ENCODE measurements at regions not wholly inside any gene's neighbourhood (a gene's known extent, or its start where the extent isn't known, plus 50 kb on each side); places are given as distances from the start of the nearest gene placed in this dataset.

DNA sequence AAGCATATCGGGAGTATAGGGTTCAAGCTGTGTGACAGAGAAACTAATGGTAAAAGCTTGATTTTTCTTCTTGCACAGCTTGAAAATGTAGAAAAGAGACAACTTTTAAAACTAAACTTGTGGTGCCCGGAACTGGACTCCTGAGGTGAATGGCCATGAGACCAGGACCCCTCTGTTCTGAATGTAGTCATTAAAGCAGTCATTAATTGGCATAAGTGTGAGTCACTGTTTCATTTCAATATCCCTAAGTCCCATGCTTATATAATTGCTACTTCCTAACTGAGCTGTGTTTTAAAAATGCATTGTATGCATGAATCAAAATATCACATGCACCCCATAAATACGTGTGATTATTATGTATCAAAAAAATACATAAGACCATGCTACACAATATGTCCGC, 463.1 kb upstream of the DYNLRB2 start:
- TF ChIP-seq, protein P1, sequence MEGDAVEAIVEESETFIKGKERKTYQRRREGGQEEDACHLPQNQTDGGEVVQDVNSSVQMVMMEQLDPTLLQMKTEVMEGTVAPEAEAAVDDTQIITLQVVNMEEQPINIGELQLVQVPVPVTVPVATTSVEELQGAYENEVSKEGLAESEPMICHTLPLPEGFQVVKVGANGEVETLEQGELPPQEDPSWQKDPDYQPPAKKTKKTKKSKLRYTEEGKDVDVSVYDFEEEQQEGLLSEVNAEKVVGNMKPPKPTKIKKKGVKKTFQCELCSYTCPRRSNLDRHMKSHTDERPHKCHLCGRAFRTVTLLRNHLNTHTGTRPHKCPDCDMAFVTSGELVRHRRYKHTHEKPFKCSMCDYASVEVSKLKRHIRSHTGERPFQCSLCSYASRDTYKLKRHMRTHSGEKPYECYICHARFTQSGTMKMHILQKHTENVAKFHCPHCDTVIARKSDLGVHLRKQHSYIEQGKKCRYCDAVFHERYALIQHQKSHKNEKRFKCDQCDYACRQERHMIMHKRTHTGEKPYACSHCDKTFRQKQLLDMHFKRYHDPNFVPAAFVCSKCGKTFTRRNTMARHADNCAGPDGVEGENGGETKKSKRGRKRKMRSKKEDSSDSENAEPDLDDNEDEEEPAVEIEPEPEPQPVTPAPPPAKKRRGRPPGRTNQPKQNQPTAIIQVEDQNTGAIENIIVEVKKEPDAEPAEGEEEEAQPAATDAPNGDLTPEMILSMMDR (IDR thresholded peaks at IDR 0.05): no peak
- Mint-ChIP-seq H3K36me3 (ENCODE audit: low read depth) (no peaks in the 10 kb centered on the region), H3K9me3 (ENCODE audit: low read depth) (no peaks in the 10 kb centered on the region), H3K27ac (ENCODE audit: unreplicated experiment) (no peak overlapping the region), H3K27me3 (ENCODE audit: low read depth) (no peaks in the 10 kb centered on the region), H3K4me1 (ENCODE audit: low read depth) (peaks cover 3% of the 10 kb centered on the region), H3K4me3 (ENCODE audit: unreplicated experiment) (no peak overlapping the region)
- DNase-seq (ENCODE audit: low spot score): no peak

DNA sequence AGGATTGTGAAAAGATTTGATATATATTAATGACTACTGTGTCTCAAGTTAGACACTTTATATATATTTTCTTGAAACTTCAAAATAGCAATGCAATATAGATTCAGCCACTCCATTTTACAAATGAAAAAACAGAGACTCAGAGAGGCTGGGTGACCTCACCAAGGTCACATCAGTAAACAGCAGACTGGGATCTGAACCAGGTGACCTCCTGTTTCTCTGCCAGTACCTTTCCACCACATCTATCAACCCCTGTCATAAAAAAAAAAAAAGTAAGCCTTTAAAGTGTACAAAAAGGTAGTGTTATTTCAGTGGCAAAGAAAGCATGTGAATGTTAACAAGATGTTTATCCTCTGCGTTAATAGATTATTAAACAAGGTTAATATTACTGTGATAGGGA, 466.5 kb upstream of the DYNLRB2 start:
- H3K4me1 Mint-ChIP-seq (ENCODE audit: low read depth): no peaks in the 10 kb centered on the region
- TF ChIP-seq, protein P1 (IDR thresholded peaks at IDR 0.05): no peak
- H3K27me3 Mint-ChIP-seq (ENCODE audit: low read depth): no peaks in the 10 kb centered on the region
- H3K36me3 Mint-ChIP-seq (ENCODE audit: low read depth): peaks cover 3% of the 10 kb centered on the region
- no peak overlapping the region for H3K4me3 Mint-ChIP-seq (ENCODE audit: unreplicated experiment)
- DNase-seq (ENCODE audit: low spot score): no peak
- H3K27ac Mint-ChIP-seq (ENCODE audit: unreplicated experiment): no peak overlapping the region
- H3K9me3 Mint-ChIP-seq (ENCODE audit: low read depth): peaks cover 4% of the 10 kb centered on the region

DNA sequence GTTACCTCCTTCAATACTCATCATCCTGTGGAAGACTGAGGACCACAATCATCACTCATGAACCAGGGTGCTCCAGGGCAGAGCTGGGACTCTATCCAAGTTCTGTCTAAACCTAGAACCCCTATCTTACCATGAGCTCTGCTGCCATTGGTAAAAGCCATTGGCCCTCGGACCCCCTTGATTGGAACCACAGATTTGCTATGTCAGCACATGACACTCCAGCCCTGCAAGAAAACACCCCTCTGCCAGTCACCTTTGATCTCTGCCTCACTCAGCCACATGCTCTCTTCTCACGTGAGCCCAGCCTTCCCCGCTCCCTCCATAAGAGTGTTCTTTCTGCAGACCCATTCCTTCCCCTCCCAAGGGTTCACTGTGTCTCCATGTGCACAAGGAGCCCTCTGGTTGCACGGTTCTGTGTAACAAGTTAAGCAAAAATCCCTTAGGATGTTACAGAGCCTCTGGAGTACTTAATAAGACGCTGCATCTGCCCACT, 468.8 kb upstream of the DYNLRB2 start:
- no peaks in the 10 kb centered on the region for H3K27me3 Mint-ChIP-seq (ENCODE audit: low read depth)
- no peak overlapping the region for H3K4me3 Mint-ChIP-seq (ENCODE audit: unreplicated experiment)
- no peak for DNase-seq (ENCODE audit: low spot score)
- peaks cover 6% of the 10 kb centered on the region for H3K36me3 Mint-ChIP-seq (ENCODE audit: low read depth)
- TF ChIP-seq, protein P1 (IDR thresholded peaks at IDR 0.05): peak; percentile 6
- no peaks in the 10 kb centered on the region for H3K4me1 Mint-ChIP-seq (ENCODE audit: low read depth)
- H3K27ac Mint-ChIP-seq (ENCODE audit: unreplicated experiment): no peak overlapping the region
- H3K9me3 Mint-ChIP-seq (ENCODE audit: low read depth): peaks cover 9% of the 10 kb centered on the region

DNA sequence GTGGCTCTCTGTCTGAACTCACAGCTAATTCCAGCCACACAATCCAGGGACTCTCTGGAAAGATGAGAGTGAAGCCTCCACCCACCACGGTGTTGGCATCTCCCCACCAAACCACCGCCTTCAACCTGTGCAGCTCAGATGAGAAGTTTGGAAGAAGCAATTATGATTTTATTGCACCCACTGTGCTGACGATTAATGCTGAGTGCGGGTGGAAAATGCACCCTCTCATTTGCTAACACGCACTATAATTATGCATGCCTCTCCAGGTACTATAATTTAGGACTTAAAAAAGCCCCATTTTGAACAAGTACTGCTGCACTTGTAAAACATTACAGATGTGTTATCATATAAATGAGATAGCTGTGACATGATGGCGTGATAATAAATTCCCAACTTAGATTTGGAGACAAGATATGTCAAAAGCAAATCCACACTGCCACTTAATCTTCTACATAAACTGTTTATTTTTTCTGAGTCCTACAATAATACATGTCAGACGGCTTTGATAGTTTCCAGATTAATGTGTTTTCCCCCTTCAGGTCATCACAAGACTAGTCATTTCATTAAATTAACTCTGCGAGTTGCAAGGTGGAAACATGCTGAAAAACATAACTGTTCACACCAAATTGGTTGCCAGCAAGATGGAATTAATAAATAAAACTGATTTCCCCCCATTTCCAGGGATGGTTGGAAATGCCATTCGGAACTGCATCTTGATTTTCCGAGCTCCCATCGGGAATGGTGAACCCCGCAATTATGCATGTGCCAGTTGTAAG, 466.5 kb upstream of the MAF start:
- H3K27me3 Mint-ChIP-seq (ENCODE audit: low read depth): no peaks in the 10 kb centered on the region
- no peak overlapping the region for H3K27ac Mint-ChIP-seq (ENCODE audit: unreplicated experiment)
- no peak overlapping the region for H3K4me3 Mint-ChIP-seq (ENCODE audit: unreplicated experiment)
- peaks cover 6% of the 10 kb centered on the region for H3K36me3 Mint-ChIP-seq (ENCODE audit: low read depth)
- peaks cover 9% of the 10 kb centered on the region for H3K9me3 Mint-ChIP-seq (ENCODE audit: low read depth)
- TF ChIP-seq, protein P1 (IDR thresholded peaks at IDR 0.05): no peak
- peaks cover 8% of the 10 kb centered on the region for H3K4me1 Mint-ChIP-seq (ENCODE audit: low read depth)
- no peak for DNase-seq (ENCODE audit: low spot score)

DNA sequence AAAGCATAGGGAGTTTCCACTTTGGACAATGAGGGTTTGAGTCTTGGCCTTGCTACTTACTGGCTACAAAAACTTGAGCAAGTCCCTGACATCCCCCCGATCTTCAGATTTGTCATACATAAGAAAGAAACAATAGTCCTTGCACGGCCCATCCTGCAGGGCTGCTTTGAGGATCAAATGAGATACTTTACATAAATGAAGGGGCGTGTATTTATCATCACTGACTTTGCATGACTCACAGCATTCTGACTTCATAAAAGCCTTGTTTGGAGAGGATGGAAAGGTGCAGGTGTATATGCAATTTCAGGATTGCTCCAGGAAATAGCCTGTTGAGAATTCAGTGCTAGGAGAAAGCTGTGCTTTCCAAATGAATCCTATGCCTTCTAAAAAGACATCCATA, 465.0 kb upstream of the MAF start:
- no peak overlapping the region for H3K4me3 Mint-ChIP-seq (ENCODE audit: unreplicated experiment)
- H3K36me3 Mint-ChIP-seq (ENCODE audit: low read depth): peaks cover 6% of the 10 kb centered on the region
- peaks cover 9% of the 10 kb centered on the region for H3K9me3 Mint-ChIP-seq (ENCODE audit: low read depth)
- TF ChIP-seq, protein P1 (IDR thresholded peaks at IDR 0.05): no peak
- H3K27ac Mint-ChIP-seq (ENCODE audit: unreplicated experiment): no peak overlapping the region
- no peaks in the 10 kb centered on the region for H3K27me3 Mint-ChIP-seq (ENCODE audit: low read depth)
- no peak for DNase-seq (ENCODE audit: low spot score)
- peaks cover 8% of the 10 kb centered on the region for H3K4me1 Mint-ChIP-seq (ENCODE audit: low read depth)
